Colonic mucosa (tissue), 4 donors: ENCODE measurements at regions not wholly inside any gene's neighbourhood (a gene's known extent, or its start where the extent isn't known, plus 50 kb on each side); places are given as distances from the start of the nearest gene placed in this dataset.

Experiments
- DNase-seq: peaks from one replicate; pipeline ENCODE4 v3.0.0-alpha.2; 2020
- H3K27ac ChIP-seq: fragments of 200-600 bp; one replicate; pipeline ENCODE4 v1.8.0; 2021
- H3K27me3 ChIP-seq: fragments of 200-600 bp; one replicate; pipeline ENCODE4 v1.8.0; 2021
- H3K36me3 ChIP-seq: fragments of 200-600 bp; one replicate; pipeline ENCODE4 v1.8.0; 2021
- H3K4me1 ChIP-seq: fragments of 200-600 bp; one replicate; pipeline ENCODE4 v1.8.0; 2021; ENCODE audit warnings: mild to moderate bottlenecking
- H3K4me3 ChIP-seq: fragments of 200-600 bp; one replicate; pipeline ENCODE4 v1.8.0; 2021
- H3K9ac ChIP-seq, 2 donors: one replicate each; pipeline ENCODE4 v1.7.0; 2013; ENCODE audit warnings: control low read depth in 2 of 2, low read depth in 2 of 2, low read length in 2 of 2
- H3K9me3 ChIP-seq: fragments of 200-600 bp; one replicate; pipeline ENCODE4 v1.8.0; 2021
- CTCF ChIP-seq: fragments of 200-600 bp; IDR thresholded peaks from one replicate; pipeline ENCODE4 v1.8.0; 2022; ENCODE audit warnings: antibody characterized with exemption, mild to moderate bottlenecking
- intact Hi-C: fragments of 100-400 bp; cut with DNase I; formaldehyde crosslinking; loops from one replicate; pipeline ENCODE4 v1.14.1; 2022
- donor health status: healthy.
- donor health status: DM: no; HTN: no; CAD: no.
- donor health status: DM: no; HTN: no; CAD: no.

GRCh38 chr7:33761449-33762080, 143.8 kb upstream of the BMPER start:
- DNase-seq: no peak
- Histone ChIP-seq H3K4me3 (no peak overlapping the region), H3K9me3 (no peaks in the 10 kb centered on the region), H3K27me3 (no peaks in the 10 kb centered on the region), H3K4me1 (no peaks in the 10 kb centered on the region), H3K27ac (no peak overlapping the region), H3K36me3 (no peaks in the 10 kb centered on the region), H3K9ac (no peak overlapping the region)
- intact Hi-C loops: loop anchor here (10.0 kb wide), 1 partner anchor 517 kb away; no protein-coding TSS in a partner anchor
- TF ChIP-seq CTCF: no peak

- TF ChIP-seq CTCF: no peak
- intact Hi-C loops: loop anchor here (10.0 kb wide), 1 partner anchor 518 kb away; no protein-coding TSS in a partner anchor
- no peaks in the 10 kb centered on the region for H3K4me1 ChIP-seq
- H3K4me3 ChIP-seq: no peak overlapping the region
- H3K9me3 ChIP-seq: no peaks in the 10 kb centered on the region
- no peak for DNase-seq
- H3K27ac ChIP-seq: no peak overlapping the region
- no peaks in the 10 kb centered on the region for H3K27me3 ChIP-seq
- H3K9ac ChIP-seq: no peak overlapping the region
- no peaks in the 10 kb centered on the region for H3K36me3 ChIP-seq
Measured at GRCh38 chr7:33762151-33762910, 143.0 kb upstream of the BMPER start.

- no peak overlapping the region for H3K9ac ChIP-seq
- no peaks in the 10 kb centered on the region for H3K9me3 ChIP-seq
- intact Hi-C loops: loop anchor here (10.0 kb wide), 1 partner anchor 518 kb away; no protein-coding TSS in a partner anchor
- no peaks in the 10 kb centered on the region for H3K4me1 ChIP-seq
- DNase-seq: no peak
- H3K36me3 ChIP-seq: no peaks in the 10 kb centered on the region
- no peak overlapping the region for H3K27ac ChIP-seq
- TF ChIP-seq CTCF: no peak
- H3K4me3 ChIP-seq: no peak overlapping the region
- no peaks in the 10 kb centered on the region for H3K27me3 ChIP-seq
Measured at GRCh38 chr7:33762911-33763306, 142.4 kb upstream of the BMPER start.

GRCh38 chr7:33764752-33765451, 140.4 kb upstream of the BMPER start:
- H3K9me3 ChIP-seq: no peaks in the 10 kb centered on the region
- no peak overlapping the region for H3K4me3 ChIP-seq
- no peak for TF ChIP-seq CTCF
- no peak overlapping the region for H3K27ac ChIP-seq
- H3K36me3 ChIP-seq: no peaks in the 10 kb centered on the region
- no peak overlapping the region for H3K9ac ChIP-seq
- no peaks in the 10 kb centered on the region for H3K27me3 ChIP-seq
- DNase-seq: no peak
- H3K4me1 ChIP-seq: no peaks in the 10 kb centered on the region
- intact Hi-C loops: loop anchor here (10.0 kb wide), 1 partner anchor 520 kb away; no protein-coding TSS in a partner anchor

GRCh38 chr7:33766405-33766804, 138.9 kb upstream of the BMPER start:
- Histone ChIP-seq H3K9me3 (no peaks in the 10 kb centered on the region), H3K27ac (no peak overlapping the region), H3K9ac (no peak overlapping the region), H3K4me3 (no peak overlapping the region), H3K27me3 (no peaks in the 10 kb centered on the region), H3K36me3 (no peaks in the 10 kb centered on the region), H3K4me1 (no peaks in the 10 kb centered on the region)
- no peak for TF ChIP-seq CTCF
- intact Hi-C loops: loop anchor here (10.0 kb wide), 1 partner anchor 522 kb away; no protein-coding TSS in a partner anchor
- DNase-seq: no peak
